ENCODE measurements at regions not wholly inside any gene's neighbourhood (a gene's known extent, or its start where the extent isn't known, plus 50 kb on each side); places are given as distances from the start of the nearest gene placed in this dataset.

DNA sequence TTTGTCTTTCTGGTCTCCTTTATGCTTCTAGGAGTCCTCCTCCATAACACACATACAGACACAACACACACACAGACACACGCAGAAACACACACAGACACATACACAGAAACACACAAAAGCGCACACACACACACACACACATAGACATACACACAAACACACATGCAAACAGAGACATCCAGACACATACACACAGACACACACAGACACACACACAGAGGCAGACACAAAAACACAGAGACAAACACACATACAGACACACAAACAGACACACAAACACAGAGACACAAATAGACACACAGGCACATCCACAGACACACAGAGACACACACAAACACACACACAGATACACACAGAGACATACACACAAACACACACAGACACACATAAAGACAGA, 220.2 kb downstream of the IRX2 start:
- no peak for DNase-seq
- Histone ChIP-seq H3K4me1 (ENCODE audit: insufficient read depth) (no peaks in the 10 kb centered on the region), H3K9me3 (no peaks in the 10 kb centered on the region), H3K27me3 (no peaks in the 10 kb centered on the region), H3K36me3 (no peaks in the 10 kb centered on the region), H3K4me3 (no peak overlapping the region), H3K27ac (no peak overlapping the region)
- TF ChIP-seq, protein P1, sequence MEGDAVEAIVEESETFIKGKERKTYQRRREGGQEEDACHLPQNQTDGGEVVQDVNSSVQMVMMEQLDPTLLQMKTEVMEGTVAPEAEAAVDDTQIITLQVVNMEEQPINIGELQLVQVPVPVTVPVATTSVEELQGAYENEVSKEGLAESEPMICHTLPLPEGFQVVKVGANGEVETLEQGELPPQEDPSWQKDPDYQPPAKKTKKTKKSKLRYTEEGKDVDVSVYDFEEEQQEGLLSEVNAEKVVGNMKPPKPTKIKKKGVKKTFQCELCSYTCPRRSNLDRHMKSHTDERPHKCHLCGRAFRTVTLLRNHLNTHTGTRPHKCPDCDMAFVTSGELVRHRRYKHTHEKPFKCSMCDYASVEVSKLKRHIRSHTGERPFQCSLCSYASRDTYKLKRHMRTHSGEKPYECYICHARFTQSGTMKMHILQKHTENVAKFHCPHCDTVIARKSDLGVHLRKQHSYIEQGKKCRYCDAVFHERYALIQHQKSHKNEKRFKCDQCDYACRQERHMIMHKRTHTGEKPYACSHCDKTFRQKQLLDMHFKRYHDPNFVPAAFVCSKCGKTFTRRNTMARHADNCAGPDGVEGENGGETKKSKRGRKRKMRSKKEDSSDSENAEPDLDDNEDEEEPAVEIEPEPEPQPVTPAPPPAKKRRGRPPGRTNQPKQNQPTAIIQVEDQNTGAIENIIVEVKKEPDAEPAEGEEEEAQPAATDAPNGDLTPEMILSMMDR (IDR thresholded peaks at IDR 0.05) = no peak
- TF ChIP-seq POLR2A (IDR thresholded peaks at IDR 0.05) (no peak), EP300 (IDR thresholded peaks at IDR 0.05) (no peak)
- intact Hi-C loops (cut with DNase I) = no loop called here
- WGBS, 3 donors = 87 to 95% (median 87%) methylated on average over 2 of the region's 2 CpGs

DNA sequence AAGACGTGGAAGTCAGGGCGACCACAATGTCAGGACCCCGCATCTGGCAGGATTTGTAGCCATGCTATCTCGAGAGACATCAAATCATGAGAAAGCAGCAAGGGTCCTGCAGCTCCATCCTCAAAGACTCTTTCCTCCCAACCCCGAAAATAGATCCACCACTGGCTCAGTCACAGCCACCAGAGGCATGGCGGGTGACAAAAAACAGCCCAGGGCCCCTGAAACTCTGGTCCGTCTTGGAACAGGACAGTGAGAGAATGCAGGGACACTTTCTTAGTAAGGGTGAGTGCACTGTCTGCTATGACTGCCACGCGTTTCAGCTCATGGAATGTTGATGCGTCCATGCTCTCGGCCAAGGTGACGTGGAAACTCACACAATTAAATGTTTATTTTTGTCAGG, 220.9 kb downstream of the IRX2 start:
- H3K36me3 ChIP-seq = no peaks in the 10 kb centered on the region
- DNase-seq = no peak
- WGBS, 3 donors = 64 to 74% (median 64%) methylated on average over 12 of the region's 12 CpGs
- H3K9me3 ChIP-seq = no peaks in the 10 kb centered on the region
- H3K27me3 ChIP-seq = no peaks in the 10 kb centered on the region
- H3K4me1 ChIP-seq (ENCODE audit: insufficient read depth) = no peaks in the 10 kb centered on the region
- intact Hi-C loops (cut with DNase I) = no loop called here
- no peak for TF ChIP-seq EP300 (IDR thresholded peaks at IDR 0.05)
- TF ChIP-seq, protein P1 (IDR thresholded peaks at IDR 0.05) = no peak
- no peak for TF ChIP-seq POLR2A (IDR thresholded peaks at IDR 0.05)
- no peak overlapping the region for H3K4me3 ChIP-seq
- H3K27ac ChIP-seq = no peak overlapping the region

DNA sequence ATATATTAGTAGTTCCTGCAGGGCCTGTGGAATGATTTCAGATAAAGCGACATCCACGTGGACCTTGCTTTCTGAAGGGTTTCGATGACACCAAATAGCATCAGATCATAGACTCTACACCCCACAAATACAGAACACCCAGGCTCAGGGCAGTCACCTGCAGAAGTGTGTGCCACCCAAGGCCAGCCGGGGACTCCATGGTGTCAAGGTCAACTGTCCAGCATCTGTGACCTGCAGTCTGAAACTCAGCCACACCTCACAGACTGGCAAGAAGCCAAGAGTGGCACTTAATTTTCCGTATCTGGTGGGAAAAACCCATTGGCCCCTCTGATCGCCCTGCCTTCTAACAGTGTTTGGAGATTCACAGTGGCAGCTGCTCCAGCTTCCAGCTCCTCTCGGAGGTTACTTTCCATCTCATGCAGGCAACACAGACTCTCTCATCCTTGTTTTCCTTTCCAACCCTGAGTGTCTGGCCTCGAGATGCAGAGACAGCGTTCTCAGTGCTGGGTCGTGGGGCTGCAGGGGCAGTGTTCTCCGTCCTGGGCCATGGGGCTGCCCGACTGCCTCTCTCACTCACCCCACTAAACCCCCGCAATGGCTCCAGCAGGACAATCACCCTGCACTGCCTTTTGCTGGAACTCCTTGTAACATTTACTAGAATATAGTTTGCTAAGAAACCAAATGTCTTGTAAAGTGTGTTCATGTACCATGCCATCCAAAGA, 221.9 kb downstream of the IRX2 start:
- TF ChIP-seq, protein P1 (IDR thresholded peaks at IDR 0.05) = no peak
- no peak for TF ChIP-seq EP300 (IDR thresholded peaks at IDR 0.05)
- TF ChIP-seq POLR2A (IDR thresholded peaks at IDR 0.05) = no peak
- Histone ChIP-seq H3K36me3 (no peaks in the 10 kb centered on the region), H3K4me3 (no peak overlapping the region), H3K9me3 (no peaks in the 10 kb centered on the region), H3K27me3 (no peaks in the 10 kb centered on the region), H3K27ac (no peak overlapping the region), H3K4me1 (ENCODE audit: insufficient read depth) (no peaks in the 10 kb centered on the region)
- 68 to 75% (median 70%) methylated on average over 13 of the region's 13 CpGs for WGBS, 3 donors
- intact Hi-C loops (cut with DNase I) = no loop called here
- DNase-seq = no peak

DNA sequence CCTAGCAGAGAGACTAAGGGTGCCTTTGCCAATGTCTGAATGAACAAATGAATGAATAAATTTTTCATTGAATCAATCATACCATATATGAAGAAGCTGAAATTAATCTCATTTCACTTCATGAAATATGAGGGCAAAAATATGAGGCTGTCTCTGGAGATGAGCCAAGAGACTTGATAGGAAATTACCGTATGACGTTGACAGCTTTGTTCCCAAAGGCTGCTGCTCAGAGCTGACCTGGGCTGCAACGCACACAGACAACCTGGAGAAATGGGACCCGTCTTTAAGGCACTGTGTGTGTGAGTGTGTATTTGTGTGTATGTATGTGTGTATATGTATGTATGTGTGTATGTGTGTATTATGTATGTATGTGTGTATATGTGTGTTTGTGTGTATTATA, 226.1 kb downstream of the IRX2 start:
- Histone ChIP-seq H3K27me3 (no peaks in the 10 kb centered on the region), H3K4me3 (no peak overlapping the region), H3K9me3 (no peaks in the 10 kb centered on the region), H3K4me1 (ENCODE audit: insufficient read depth) (no peaks in the 10 kb centered on the region), H3K36me3 (no peaks in the 10 kb centered on the region), H3K27ac (no peak overlapping the region)
- intact Hi-C loops (cut with DNase I) = no loop called here
- DNase-seq = no peak
- TF ChIP-seq EP300 (IDR thresholded peaks at IDR 0.05) (no peak), POLR2A (IDR thresholded peaks at IDR 0.05) (no peak)
- TF ChIP-seq, protein P1 (IDR thresholded peaks at IDR 0.05) = no peak
- 52 to 61% (median 54%) methylated on average over 4 of the region's 4 CpGs for WGBS, 3 donors

All from ovary (tissue), 7 donors.